Natural killer cell (primary cell): ENCODE measurements at regions not wholly inside any gene's neighbourhood (a gene's known extent, or its start where the extent isn't known, plus 50 kb on each side); places are given as distances from the start of the nearest gene placed in this dataset.

ENCODE experiments used
- ATAC-seq, 3 donors: fragments of 150-1000 bp in 2 of 3; fragments of 200-7000 bp in 1 of 3; cut with Tn5 transposase; 1 replicate in 1 of 3; 2 replicates in 2 of 3; pipeline ENCODE4 v1.10.0; 2021; ENCODE audit warnings: mild to moderate bottlenecking in 2 of 3, moderate library complexity in 2 of 3
- DNase-seq, 2 donors: peaks; one replicate each; pipeline versions ENCODE4 v3.0.0 to v3.0.0-alpha.2; 2013 to 2021; ENCODE audit warnings: mixed read lengths in 1 of 2
- H3K27ac ChIP-seq: one replicate; pipeline ENCODE4 v1.5.1; 2013; ENCODE audit warnings: mild to moderate bottlenecking, low read length
- H3K27me3 ChIP-seq: one replicate; pipeline ENCODE4 v1.6.1; 2013; ENCODE audit warnings: low read length; ENCODE audit not compliant: control insufficient read depth, insufficient read depth
- H3K36me3 ChIP-seq: one replicate; pipeline ENCODE4 v1.6.1; 2013; ENCODE audit warnings: low read length; ENCODE audit not compliant: control insufficient read depth, insufficient read depth
- H3K4me1 ChIP-seq: one replicate; pipeline ENCODE4 v1.6.1; 2013; ENCODE audit warnings: low read length; ENCODE audit not compliant: control insufficient read depth, insufficient read depth
- H3K4me3 ChIP-seq: one replicate; pipeline ENCODE4 v1.5.1; 2013; ENCODE audit warnings: low read length
- H3K9me3 ChIP-seq: one replicate; pipeline ENCODE4 v1.6.1; 2013; ENCODE audit warnings: low read length; ENCODE audit not compliant: control insufficient read depth, insufficient read depth
- H3K27ac Mint-ChIP-seq, 2 donors: one replicate each; pipeline ENCODE4 v1.8.0; 2022; ENCODE audit warnings: mild to moderate bottlenecking in 2 of 2, mixed read lengths in 2 of 2, moderate library complexity in 1 of 2
- H3K27me3 Mint-ChIP-seq, 2 donors: one replicate each; pipeline ENCODE4 v1.8.0; 2022; ENCODE audit warnings: low read depth in 2 of 2, mixed read lengths in 2 of 2
- H3K36me3 Mint-ChIP-seq: one replicate; pipeline ENCODE4 v1.8.0; 2022; ENCODE audit warnings: mixed read lengths
- H3K4me1 Mint-ChIP-seq, 2 donors: one replicate each; pipeline ENCODE4 v1.8.0; 2022; ENCODE audit warnings: mixed read lengths in 2 of 2
- H3K4me3 Mint-ChIP-seq: one replicate; pipeline ENCODE4 v1.8.0; 2022; ENCODE audit warnings: mild to moderate bottlenecking, moderate library complexity, mixed read lengths
- H3K9me3 Mint-ChIP-seq, 2 donors: one replicate each; pipeline ENCODE4 v1.8.0; 2022; ENCODE audit warnings: mixed read lengths in 2 of 2
- CTCF ChIP-seq: fragments of 200-600 bp; IDR thresholded peaks from one replicate; pipeline ENCODE4 v1.8.0; 2022; ENCODE audit warnings: antibody characterized with exemption
- WGBS: methylation state at CpG from one replicate; pipeline ENCODE4 v1.1.7; 2013; ENCODE audit warnings: missing lambda C conversion rate; ENCODE audit not compliant: insufficient coverage; 5-methylcytosine and 5-hydroxymethylcytosine counted together
- intact Hi-C: fragments of 100-400 bp; cut with micrococcal nuclease; formaldehyde crosslinking; loops from one replicate; pipeline ENCODE4 v1.14.2; 2022

- WGBS: 64% methylated on average over 5 of the region's 5 CpGs
- ATAC-seq: no peak
- Histone ChIP-seq H3K4me1 (no peaks in the 10 kb centered on the region), H3K9me3 (no peaks in the 10 kb centered on the region), H3K27ac (no peak overlapping the region), H3K4me3 (no peak overlapping the region), H3K36me3 (no peaks in the 10 kb centered on the region), H3K27me3 (no peaks in the 10 kb centered on the region)
- Mint-ChIP-seq H3K36me3 (no peaks in the 10 kb centered on the region), H3K27ac (no peak overlapping the region), H3K4me3 (no peak overlapping the region), H3K4me1 (no peaks in the 10 kb centered on the region), H3K27me3 (no peaks in the 10 kb centered on the region), H3K9me3 (no peaks in the 10 kb centered on the region)
- no peak for TF ChIP-seq CTCF
- no peak for DNase-seq
- intact Hi-C loops: no loop called here
Measured at GRCh38 chr4:38275331-38276100, 315.3 kb downstream of the PTTG2 start.

GRCh38 chr4:38278255-38278654 is 318.1 kb downstream of the PTTG2 start:
- WGBS: 98% methylated on average over 4 of the region's 4 CpGs
- H3K4me1 ChIP-seq: no peaks in the 10 kb centered on the region
- Mint-ChIP-seq H3K4me3 (no peak overlapping the region), H3K9me3 (no peaks in the 10 kb centered on the region), H3K27ac (no peak overlapping the region), H3K36me3 (no peaks in the 10 kb centered on the region), H3K4me1 (no peaks in the 10 kb centered on the region), H3K27me3 (peaks cover 0 to 3% of the 10 kb centered on the region in 2 donors)
- DNase-seq: no peak
- no peak for ATAC-seq
- no peaks in the 10 kb centered on the region for H3K36me3 ChIP-seq
- no peaks in the 10 kb centered on the region for H3K9me3 ChIP-seq
- H3K4me3 ChIP-seq: no peak overlapping the region
- TF ChIP-seq CTCF: no peak
- H3K27me3 ChIP-seq: no peaks in the 10 kb centered on the region
- H3K27ac ChIP-seq: no peak overlapping the region
- intact Hi-C loops: no loop called here

GRCh38 chr4:38279077-38279476 is 318.9 kb downstream of the PTTG2 start:
- ATAC-seq: no peak
- intact Hi-C loops: no loop called here
- Mint-ChIP-seq H3K36me3 (no peaks in the 10 kb centered on the region), H3K4me3 (no peak overlapping the region), H3K27me3 (peaks cover 0 to 3% of the 10 kb centered on the region in 2 donors), H3K4me1 (no peaks in the 10 kb centered on the region), H3K27ac (no peak overlapping the region), H3K9me3 (no peaks in the 10 kb centered on the region)
- Histone ChIP-seq H3K27me3 (no peaks in the 10 kb centered on the region), H3K36me3 (no peaks in the 10 kb centered on the region), H3K4me3 (no peak overlapping the region), H3K9me3 (no peaks in the 10 kb centered on the region), H3K4me1 (no peaks in the 10 kb centered on the region), H3K27ac (no peak overlapping the region)
- WGBS: 96% methylated on average over 8 of the region's 8 CpGs
- no peak for TF ChIP-seq CTCF
- no peak for DNase-seq
